ENCODE measurements at regions not wholly inside any gene's neighbourhood (a gene's known extent, or its start where the extent isn't known, plus 50 kb on each side); places are given as distances from the start of the nearest gene placed in this dataset.
"Not testable (repeated sequence)": the region's sequence is repeated elsewhere in the genome, so short reads cannot be mapped to it uniquely, and the experiment has no call there.

- DNase-seq, result no peak
- intact Hi-C loops (cut with micrococcal nuclease), result no loop called here
These were observed 649.6 kb downstream of the TNS3 start for GRCh38 chr7:46932306-46932675.

GRCh38 chr7:46930366-46930765 is 651.5 kb downstream of the TNS3 start:
- ATAC-seq (peak; percentile 50), DNase-seq (no peak)

More at GRCh38 chr7:46932306-46932675, 649.6 kb downstream of the TNS3 start:
- ATAC-seq, result no peak

GRCh38 chr7:46929359-46929758 is 652.6 kb downstream of the TNS3 start:
- no peak for ATAC-seq
- intact Hi-C loops (cut with micrococcal nuclease), result no loop called here
- DNase-seq, result no peak

More at GRCh38 chr7:46930366-46930765, 651.5 kb downstream of the TNS3 start:
- intact Hi-C loops (cut with micrococcal nuclease), result no loop called here

GRCh38 chr7:46928719-46929118 is 653.2 kb downstream of the TNS3 start:
- intact Hi-C loops (cut with micrococcal nuclease), result no loop called here
- DNase-seq, result no peak
- ATAC-seq, result no peak

GRCh38 chr7:46927131-46927810 is 654.6 kb downstream of the TNS3 start:
- intact Hi-C loops (cut with micrococcal nuclease), result no loop called here
- ATAC-seq (no peak), DNase-seq (no peak)

- DNase-seq, result no peak
These were observed 665.3 kb downstream of the TNS3 start for GRCh38 chr7:46916581-46916980.

GRCh38 chr7:46912692-46913091 is 669.2 kb downstream of the TNS3 start:
- intact Hi-C loops (cut with micrococcal nuclease), result no loop called here
- DNase-seq (no peak), ATAC-seq (no peak)

More at GRCh38 chr7:46916581-46916980, 665.3 kb downstream of the TNS3 start:
- ATAC-seq, result no peak
- intact Hi-C loops (cut with micrococcal nuclease), result no loop called here

GRCh38 chr7:46909601-46910051 is 672.3 kb downstream of the TNS3 start:
- ATAC-seq (no peak), DNase-seq (no peak)
- intact Hi-C loops (cut with micrococcal nuclease), result no loop called here

- ATAC-seq (no peak), DNase-seq (no peak)
- intact Hi-C loops (cut with micrococcal nuclease), result no loop called here
These were observed 673.1 kb downstream of the TNS3 start for GRCh38 chr7:46908770-46909169.

GRCh38 chr7:46904523-46904922 is 677.4 kb downstream of the TNS3 start:
- intact Hi-C loops (cut with micrococcal nuclease); ATAC-seq: not testable (repeated sequence)

GRCh38 chr7:46902463-46902862 is 679.4 kb downstream of the TNS3 start:
- intact Hi-C loops (cut with micrococcal nuclease), result no loop called here
- no peak for DNase-seq
- no peak for ATAC-seq

More at GRCh38 chr7:46904523-46904922, 677.4 kb downstream of the TNS3 start:
- not testable (repeated sequence) for DNase-seq

GRCh38 chr7:46900312-46901263 is 681.3 kb downstream of the TNS3 start:
- peak; percentile 98 for ATAC-seq
- peak; percentile 42 for DNase-seq
- intact Hi-C loops (cut with micrococcal nuclease), result no loop called here

- intact Hi-C loops (cut with micrococcal nuclease), result no loop called here
- ATAC-seq (no peak), DNase-seq (no peak)
These were observed 684.5 kb downstream of the TNS3 start for GRCh38 chr7:46897381-46897780.

- no peak for DNase-seq
- peak; percentile 34 for ATAC-seq
- intact Hi-C loops (cut with micrococcal nuclease), result no loop called here
These were observed 695.1 kb downstream of the TNS3 start for GRCh38 chr7:46886669-46887374.

- intact Hi-C loops (cut with micrococcal nuclease), result no loop called here
- ATAC-seq (no peak), DNase-seq (no peak)
These were observed 696.7 kb downstream of the TNS3 start for GRCh38 chr7:46885167-46885566.

GRCh38 chr7:46881507-46882127 is 700.3 kb downstream of the TNS3 start:
- intact Hi-C loops (cut with micrococcal nuclease), result no loop called here
- DNase-seq, result no peak
- ATAC-seq, result no peak

- intact Hi-C loops (cut with micrococcal nuclease), result no loop called here
- ATAC-seq, result no peak
- no peak for DNase-seq
These were observed 701.3 kb downstream of the TNS3 start for GRCh38 chr7:46880508-46881196.

GRCh38 chr7:46879783-46880182 is 702.1 kb downstream of the TNS3 start:
- no peak for DNase-seq
- ATAC-seq, result no peak
- intact Hi-C loops (cut with micrococcal nuclease), result no loop called here

- intact Hi-C loops (cut with micrococcal nuclease), result no loop called here
- ATAC-seq, result no peak
- DNase-seq, result no peak
These were observed 710.4 kb downstream of the TNS3 start for GRCh38 chr7:46871516-46871915.

All from left ventricle myocardium superior (tissue), 1 donor.